NCI-H748 treated with DMSO at 0.1 percent for 48 hours (cell line): ENCODE measurements at regions not wholly inside any gene's neighbourhood (a gene's known extent, or its start where the extent isn't known, plus 50 kb on each side); places are given as distances from the start of the nearest gene placed in this dataset.
A peak's percentile ranks its signal among the peaks of the same experiment; 100 is the strongest.
"Not testable (repeated sequence)": the region's sequence is repeated elsewhere in the genome, so short reads cannot be mapped to it uniquely, and the experiment has no call there.

Source experiments
- DNase-seq: peaks from one replicate; lab custom pipeline; 2025; lab: John Stamatoyannopoulos, UW

- DNase-seq = no peak
Measured at GRCh38 chr14:89743828-89744227, 210.7 kb downstream of the EFCAB11 start.

- no peak for DNase-seq
Measured at GRCh38 chr14:89740241-89740640, 214.3 kb downstream of the EFCAB11 start.

GRCh38 chr14:89736881-89737280 is 217.6 kb downstream of the EFCAB11 start:
- no peak for DNase-seq

- DNase-seq = no peak
Measured at GRCh38 chr14:89731396-89731933, 223.1 kb downstream of the EFCAB11 start.

DNA sequence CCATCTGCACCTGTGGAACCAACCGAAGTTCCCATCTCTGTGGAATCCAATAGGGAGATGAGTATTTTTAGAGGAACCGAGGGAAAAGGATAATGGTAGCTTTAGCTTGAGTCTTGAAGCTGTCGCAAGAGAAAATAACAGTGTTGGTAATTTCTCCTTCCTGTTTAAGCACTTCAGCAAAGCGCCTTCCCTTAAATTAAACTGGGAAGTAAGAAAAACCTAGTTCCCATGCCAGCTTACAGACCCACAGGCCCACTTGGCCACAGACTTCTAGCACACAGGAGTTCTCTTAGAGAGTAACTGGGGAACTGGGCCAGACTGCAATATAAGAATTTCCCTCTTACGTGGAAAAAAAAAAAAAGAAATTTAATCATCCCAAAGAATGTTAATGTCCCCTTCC is 223.8 kb downstream of the EFCAB11 start:
- DNase-seq = no peak

GRCh38 chr14:89728964-89729363 is 225.6 kb downstream of the EFCAB11 start:
- no peak for DNase-seq

DNA sequence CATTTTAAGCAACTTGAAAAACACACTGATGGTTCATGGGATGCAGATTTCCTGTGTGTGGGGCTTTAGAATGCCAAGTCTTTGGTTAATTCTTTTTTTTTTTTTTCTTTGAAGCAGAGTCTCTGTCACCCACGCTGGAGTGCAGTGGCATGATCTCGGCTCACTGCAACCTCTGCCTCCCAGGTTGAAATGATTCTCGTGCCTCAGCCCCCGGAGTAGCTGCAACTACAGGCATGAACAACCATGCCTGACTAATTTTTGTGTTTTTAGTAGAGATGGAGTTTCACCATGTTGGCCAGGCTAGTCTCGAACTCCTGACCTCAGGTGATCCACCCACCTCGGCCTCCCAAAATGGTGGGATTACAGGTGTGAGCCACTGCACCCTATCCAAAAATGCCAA is 228.3 kb downstream of the EFCAB11 start:
- not testable (repeated sequence) for DNase-seq

- DNase-seq = no peak
Measured at GRCh38 chr14:89724628-89724960, 229.9 kb downstream of the EFCAB11 start.

DNA sequence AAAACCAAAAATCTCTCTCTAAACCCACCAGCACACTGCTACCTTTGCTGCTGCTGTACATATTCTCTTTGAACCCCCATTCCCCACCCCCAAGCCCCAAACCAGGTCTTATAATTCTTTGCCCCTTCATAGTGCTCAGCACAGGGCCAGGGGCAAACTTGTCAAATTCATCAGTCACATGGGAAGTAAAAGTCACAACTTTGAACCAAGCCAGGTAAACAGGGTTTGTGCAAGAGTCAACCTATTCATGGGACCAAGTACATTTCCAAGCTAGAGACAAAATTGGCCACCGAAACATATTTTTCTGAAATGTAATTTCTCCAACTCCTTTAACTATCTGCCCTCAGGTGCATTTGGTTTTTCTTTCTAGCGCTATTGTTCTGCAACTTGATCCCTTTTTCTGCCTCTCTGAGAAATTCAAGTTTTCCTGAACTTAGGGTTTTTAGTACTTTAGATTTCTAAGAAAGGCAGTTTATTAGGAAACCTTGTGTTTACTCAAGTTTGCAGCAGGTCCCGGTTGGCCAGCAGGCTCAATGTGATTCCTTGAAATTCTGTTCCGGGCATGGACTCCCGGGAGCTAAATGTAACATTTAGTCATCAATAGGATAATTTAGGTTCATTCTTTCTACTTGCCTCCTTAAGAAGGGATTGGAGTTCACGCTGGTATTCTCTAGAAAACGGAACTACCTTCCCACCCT is 230.5 kb downstream of the EFCAB11 start:
- no peak for DNase-seq

GRCh38 chr14:89721956-89722355 is 232.6 kb downstream of the EFCAB11 start:
- no peak for DNase-seq

DNA sequence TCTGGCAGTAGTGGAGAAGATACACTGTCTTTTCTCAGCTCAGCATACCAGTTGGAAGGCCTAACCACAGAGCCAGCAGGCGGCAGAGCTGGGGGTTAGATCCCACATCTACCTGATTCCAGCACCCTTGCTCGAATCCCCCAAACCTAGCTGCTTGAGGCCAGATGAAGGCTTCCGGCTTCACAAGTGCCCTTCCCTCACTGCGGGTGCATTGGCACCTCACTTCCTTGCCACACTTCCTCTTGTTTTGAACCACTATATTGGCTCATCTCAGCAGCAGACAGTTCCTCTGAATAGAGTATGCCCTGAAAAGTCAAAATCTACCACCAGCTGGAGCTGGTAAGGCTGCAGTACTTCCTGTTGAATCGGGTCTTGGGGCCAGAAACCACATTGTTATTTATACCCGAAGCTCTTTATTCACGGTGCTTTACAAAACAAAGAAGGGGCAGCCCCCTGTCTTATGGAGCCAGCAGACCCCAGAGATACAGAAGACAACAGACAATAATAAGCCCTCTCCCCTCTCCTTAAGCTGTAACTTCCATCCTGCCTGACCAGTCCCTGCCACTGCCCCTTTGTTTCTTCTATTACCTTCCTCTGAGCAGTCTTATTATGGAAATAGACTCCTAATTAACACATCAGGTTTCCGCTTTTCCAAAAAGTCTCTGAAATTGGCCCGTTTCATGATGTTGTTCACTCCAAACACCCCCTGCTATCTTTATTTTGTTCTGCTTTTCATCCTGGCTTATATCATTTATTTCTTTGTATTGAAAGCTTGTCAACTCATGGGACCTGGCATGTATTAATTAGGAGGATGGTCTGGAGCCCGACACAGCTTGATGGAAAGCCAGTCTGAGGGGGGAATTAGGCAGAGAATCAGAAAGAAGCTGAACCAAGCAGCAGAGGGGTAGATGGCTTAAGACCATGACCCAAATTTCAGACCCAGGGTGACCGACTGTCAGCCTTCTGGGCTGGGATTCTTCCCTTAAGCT is 233.5 kb downstream of the EFCAB11 start:
- no peak for DNase-seq

DNA sequence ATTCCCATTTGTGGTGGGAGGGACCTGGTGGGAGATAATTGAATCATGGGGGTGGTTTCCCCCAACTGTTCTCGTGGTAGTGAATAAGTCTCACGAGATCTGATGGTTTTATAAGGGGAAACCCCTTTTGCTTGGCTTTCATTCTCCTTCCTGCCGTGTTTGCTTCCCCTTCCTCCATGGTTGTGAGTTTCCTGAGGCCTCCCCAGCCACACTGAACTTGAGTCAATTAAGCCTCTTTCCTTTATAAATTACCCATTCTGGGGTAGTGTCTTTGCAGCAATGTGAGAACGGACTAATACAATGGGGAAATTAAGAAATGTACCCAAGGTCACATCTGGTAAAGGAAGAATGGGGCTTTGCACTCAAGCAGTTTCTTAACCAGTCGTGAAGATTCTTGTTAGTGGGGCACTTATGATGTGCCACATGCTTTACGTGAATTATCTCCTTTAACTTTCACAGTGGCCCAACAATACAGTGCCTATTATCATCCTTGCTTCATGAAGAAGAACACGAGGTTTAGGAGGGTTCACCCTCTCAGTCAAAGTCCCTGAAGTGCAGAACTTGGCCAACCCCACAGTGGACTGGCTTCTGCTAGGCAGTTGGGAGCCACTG is 234.3 kb downstream of the EFCAB11 start:
- DNase-seq = no peak

DNA sequence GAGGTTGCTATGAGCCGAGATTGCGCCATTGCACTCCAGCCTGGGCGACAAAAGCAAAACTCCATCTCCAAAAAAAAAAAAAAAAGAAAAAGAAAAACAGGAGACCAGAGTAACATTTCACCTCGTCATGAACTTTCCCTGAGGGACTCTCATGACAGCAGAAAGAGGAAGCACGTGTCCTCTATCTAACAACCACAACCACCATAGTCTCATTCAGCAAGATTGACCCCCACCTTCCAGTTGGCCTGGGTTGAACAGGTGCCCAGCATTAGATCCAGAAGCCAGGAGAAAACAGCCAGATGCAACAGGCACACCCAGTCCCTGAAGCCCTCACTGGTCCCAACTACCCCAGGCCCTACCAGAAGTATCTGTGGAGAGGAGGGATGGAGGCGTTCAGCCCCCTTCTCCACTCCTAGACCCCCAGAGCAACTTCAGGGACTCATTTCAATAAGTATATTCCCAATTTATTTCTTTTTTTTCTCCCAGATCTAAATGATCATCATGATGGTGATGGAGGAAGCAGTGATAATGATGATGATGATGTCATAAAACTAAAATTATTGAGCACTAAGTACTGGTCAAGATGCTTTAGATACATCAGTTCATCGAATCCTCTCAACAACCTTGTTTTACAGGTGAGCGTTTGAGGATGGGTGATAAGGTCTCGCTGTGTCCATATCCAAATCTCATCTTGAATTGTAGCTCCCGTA is 235.0 kb downstream of the EFCAB11 start:
- no peak for DNase-seq

- DNase-seq = no peak
Measured at GRCh38 chr14:89708982-89709625, 245.4 kb downstream of the EFCAB11 start.

DNA sequence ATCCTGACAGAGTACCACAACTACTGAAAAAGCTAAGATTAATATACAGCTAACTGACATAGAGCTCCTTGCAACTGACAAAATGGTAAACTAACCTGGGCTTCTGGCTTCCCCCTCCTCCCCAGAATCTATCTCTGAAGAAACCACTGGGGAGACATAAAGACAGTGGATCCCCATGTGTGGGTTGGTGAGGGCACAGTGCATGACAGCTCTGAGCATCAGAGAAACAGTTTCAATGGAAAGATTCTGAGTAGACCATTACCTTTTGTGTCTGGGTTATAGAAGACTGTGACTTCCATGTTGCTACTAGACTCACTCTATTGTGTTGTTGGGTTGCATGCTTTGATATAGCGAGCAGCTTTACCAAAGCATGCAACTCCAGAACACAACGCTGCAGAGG is 247.4 kb downstream of the EFCAB11 start:
- DNase-seq = no peak

- DNase-seq = no peak
Measured at GRCh38 chr14:89702876-89703200, 251.7 kb downstream of the EFCAB11 start.

- peak; percentile 51 for DNase-seq
Measured at GRCh38 chr14:89702073-89702875, 252.3 kb downstream of the EFCAB11 start.

DNA sequence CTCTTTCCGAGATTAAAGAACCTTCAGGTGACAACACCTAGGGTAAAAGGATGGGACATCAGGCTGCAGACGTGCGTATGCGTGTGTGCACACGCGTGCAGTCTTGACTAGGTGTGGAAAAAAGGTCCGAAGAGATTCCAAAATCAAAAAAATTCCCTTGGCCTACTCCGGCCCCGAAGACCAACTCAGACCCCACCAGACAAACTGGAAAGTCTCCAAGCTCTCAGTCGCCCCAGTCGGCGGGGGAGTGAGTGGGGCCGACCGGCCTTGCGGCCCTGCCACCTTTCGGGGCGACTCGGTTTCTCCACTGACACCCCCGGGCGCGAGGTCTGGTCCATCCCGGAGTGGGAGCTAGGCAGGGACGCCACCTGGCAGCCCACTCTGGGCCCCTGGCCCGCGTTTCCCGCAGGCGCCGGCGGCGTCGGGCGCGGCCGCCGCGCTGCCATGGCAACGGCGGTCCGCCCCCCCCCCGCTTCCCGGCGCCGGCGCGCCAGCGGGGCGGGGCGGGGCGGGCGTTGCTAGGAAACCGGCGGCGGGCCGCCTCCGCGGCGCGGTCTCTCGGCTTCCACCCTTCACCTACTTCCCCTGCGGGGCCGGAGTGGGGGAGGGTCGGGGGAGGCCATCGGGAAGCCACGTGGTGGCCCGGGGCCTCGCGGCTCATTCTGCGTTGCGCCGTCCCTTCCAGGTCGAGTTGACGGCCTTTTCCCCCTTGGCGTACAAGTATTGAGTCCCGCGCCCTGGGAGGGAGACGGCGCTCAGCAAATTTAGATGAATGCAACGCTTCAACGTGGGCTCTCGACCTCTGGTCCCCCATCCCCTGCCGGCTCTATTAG is 253.1 kb downstream of the EFCAB11 start:
- peak; percentile 79 for DNase-seq

DNA sequence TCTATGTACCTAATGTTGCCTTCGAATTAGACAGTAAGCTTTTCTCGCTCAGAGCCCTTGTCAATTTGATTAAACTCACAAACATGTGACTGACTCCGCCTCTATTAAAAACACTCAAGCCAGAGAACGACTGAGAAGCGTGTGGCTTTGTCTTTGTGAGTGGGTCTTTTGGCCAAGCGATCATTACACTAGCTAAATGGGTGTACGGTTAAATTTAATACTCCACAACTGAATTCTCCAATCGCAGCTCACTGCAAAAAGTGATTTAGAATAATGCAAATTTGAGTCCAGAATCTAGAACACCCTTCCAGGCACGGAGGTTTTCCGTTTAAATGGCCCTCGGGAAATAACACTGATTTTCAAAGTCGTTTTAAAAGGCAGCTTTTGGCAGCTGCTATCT is 253.7 kb downstream of the EFCAB11 start:
- peak; percentile 51 for DNase-seq

- DNase-seq = no peak
Measured at GRCh38 chr14:89699071-89699470, 255.5 kb downstream of the EFCAB11 start.
